ENCODE measurements at regions not wholly inside any gene's neighbourhood (a gene's known extent, or its start where the extent isn't known, plus 50 kb on each side); places are given as distances from the start of the nearest gene placed in this dataset.
"Not testable (repeated sequence)": the region's sequence is repeated elsewhere in the genome, so short reads cannot be mapped to it uniquely, and the experiment has no call there.

DNA sequence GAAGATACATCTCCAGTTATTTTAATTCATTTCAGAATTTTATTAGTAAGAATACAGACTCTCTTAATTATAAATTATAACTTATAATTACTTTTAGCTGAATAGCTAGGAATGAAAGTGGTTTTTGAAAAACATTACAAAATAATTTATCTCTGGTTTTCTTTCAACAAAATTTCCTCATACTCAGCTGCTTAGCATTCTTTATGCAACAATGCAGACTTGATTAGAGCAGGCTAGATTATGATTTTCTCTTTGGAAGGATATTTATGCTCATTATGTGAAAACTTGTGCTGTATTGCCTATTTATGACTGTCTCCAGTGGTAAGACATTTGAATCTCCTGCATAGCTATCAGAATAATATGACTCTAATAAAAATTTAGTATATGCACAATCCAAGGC lies 2023.7 kb downstream of the C4orf33 start:
- DNase-seq = no peak

DNA sequence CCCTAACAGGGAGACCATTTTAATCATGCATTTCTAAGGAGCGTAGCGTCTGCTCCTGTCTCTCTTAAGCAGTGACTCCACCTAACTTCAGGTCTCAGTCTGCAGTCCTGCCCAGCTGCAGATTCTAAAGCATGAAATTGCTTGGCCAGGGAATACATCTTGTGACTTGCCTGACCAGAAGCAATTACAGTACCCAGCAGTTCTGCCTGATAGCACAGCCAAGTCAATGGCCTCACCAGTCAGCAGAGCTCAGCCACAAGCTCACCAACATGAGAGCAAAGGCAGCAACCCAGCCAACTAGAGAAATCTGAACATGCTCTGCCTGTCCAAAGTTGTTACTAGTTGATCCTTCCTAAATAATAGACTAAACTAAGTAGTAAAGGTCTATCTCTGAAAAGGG lies 2011.9 kb upstream of the PCDH10 start:
- DNase-seq = no peak

- no peak for DNase-seq
These were observed 1989.8 kb upstream of the PCDH10 start for GRCh38 chr4:131159261-131159660.

GRCh38 chr4:131192318-131192717 lies 1956.8 kb upstream of the PCDH10 start:
- no peak for DNase-seq

- DNase-seq = no peak
These were observed 1941.5 kb upstream of the PCDH10 start for GRCh38 chr4:131207589-131207988.

DNA sequence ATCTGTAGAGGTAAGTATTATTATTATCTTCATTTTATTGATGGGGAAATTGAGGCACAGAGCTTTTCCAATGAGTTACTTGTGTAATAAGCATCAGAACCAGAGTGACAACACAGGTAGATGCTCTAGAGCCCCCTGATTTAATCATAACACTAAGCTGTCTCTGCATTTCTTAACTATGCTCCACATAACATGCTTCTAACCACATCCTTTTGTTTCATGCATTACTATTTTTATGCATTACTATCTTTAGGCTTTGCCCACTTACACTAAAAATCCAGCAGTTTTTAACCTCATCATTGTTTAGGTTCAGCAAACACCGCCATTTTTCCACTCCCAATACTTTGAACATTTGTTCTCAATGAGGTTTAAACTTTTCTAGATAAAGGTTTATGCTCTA lies 1900.8 kb upstream of the PCDH10 start:
- DNase-seq = no peak

GRCh38 chr4:131251321-131251720 lies 1897.8 kb upstream of the PCDH10 start:
- peak; percentile 15 for DNase-seq

GRCh38 chr4:131257241-131257640 lies 1891.9 kb upstream of the PCDH10 start:
- DNase-seq = no peak

DNA sequence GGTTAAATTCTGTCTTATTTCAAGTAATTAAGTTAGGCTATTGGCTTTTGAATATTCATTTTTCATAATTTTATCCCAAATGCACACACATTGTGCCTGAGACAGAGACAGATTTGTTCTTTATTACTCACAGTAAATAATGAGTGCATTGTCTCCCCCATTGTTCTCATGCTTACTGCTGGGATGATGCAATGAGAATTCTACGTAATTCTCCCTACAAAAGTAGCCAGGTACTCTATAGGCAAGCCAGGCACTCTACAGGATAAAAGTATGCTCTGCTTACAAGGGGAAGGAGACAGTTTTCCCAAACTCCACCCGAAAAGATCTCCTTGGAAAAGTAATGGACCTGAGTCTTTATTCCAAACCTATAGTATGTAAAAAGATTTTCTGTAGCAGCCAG lies 1890.7 kb upstream of the PCDH10 start:
- no peak for DNase-seq

DNA sequence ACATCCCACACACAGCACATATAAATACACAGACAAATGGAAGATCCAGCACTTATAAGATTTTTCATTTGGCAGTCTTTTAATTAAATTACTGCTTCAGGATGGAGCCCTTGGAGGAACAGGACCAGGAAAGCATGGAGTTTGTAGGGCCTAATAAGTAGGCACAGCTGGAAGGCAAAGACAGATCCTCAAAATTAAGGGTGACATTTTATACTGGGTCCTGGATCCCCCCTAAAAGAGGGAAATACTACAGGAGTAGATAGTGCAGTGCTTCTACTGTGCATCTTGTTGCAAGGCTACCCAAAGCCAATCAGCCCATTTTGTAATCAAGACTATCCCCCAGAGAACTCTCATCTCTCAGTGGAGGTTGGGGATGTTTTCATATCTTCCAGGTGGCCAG lies 1860.7 kb upstream of the PCDH10 start:
- DNase-seq = no peak

GRCh38 chr4:131296192-131296591 lies 1852.9 kb upstream of the PCDH10 start:
- no peak for DNase-seq

DNA sequence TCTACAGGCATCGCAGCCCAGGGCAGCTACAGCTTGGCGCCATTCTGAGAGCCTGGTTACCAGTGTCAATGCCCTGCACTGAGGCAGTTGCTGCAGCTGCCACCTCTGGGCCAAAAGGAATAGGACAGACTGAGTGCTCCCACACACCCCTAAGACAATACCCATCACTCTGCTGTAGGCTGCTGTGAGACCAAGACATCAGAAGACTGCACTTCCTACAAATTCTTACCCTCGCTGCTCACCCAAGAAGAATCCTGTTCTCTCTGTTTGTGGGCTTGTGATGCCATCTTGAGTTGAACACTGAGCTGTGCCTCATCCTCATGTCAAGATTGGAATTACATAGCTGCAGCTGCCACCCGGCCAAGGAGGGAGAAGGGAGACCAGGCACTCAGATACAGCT lies 1847.0 kb upstream of the PCDH10 start:
- DNase-seq = no peak

DNA sequence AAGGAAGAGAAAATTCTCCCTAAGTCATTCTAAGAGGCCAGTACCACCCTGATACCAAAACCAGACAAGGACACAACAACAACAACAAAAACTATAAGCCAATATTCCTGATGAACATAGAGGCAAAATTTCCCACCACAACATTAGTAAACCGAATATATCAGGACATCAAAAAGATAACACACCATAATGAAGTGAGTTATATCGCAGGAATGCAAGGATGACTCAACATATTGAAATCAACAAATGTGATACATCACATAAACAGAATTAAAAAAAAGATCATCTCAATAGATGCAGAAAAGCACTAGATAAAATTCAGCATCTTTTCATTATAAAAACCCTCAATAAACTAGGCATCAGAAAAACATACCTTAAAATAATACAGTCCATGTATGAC lies 1844.4 kb upstream of the PCDH10 start:
- DNase-seq = no peak

- DNase-seq = no peak
These were observed 1839.5 kb upstream of the PCDH10 start for GRCh38 chr4:131309628-131310027.

GRCh38 chr4:131316086-131316485 lies 1833.0 kb upstream of the PCDH10 start:
- DNase-seq = no peak

- no peak for DNase-seq
These were observed 1811.2 kb upstream of the PCDH10 start for GRCh38 chr4:131337936-131338335.

DNA sequence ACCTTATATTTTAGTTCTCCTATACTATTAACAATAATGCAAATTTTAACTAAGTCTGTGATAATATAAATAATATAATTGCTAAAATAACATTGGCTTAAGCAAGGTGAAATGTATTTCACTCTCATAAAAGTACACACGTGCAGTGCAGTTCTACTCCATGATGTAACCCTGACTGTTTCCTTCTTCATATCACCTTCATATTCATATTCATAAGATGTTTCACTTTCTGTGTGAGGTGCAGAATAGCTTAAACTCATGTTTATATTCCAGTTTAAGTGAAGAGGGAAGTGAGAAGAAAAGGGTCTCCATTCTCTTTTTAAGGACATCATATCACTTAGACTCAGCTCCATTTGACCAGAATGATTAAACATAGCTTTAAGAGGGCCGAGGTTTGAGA lies 1810.0 kb upstream of the PCDH10 start:
- no peak for DNase-seq

- DNase-seq = no peak
These were observed 1804.3 kb upstream of the PCDH10 start for GRCh38 chr4:131344761-131345160.

GRCh38 chr4:131347816-131348215 lies 1801.3 kb upstream of the PCDH10 start:
- DNase-seq = no peak

DNA sequence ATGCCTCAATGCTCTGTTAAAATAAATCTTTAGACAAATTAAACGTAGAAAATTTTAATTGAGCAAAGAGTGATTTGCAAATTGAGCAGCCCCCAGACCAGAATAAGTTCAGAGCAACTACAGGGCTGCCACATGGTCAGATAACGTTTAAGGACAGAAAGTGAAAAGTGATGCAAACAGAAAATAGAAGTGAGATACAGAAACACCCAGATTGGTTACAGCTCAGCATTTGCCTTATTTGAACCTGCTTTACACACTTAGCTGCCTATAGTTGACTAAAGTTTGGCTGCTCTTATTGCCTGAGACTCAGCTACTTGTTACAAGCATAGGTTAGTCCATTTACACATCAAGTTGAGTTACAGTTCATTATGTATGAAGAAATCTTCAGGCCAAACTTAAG lies 1800.8 kb upstream of the PCDH10 start:
- no peak for DNase-seq

DNA sequence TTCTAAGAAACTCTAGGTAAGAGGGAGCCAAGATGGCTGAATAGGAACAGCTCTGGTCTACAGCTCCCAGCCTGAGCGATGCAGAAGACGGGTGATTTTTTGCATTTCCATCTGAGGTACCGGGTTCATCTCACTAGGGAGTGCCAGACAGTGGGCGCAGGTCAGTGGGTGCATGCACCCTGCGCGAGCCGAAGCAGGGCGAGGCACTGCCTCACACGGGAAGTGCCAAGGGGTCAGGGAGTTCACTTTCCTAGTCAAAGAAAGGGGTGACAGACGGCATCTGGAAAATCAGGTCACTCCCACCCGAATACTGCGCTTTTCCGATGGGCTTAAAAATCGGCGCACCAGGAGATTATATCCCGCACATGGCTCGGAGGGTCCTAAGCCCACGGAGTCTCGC lies 1796.7 kb upstream of the PCDH10 start:
- not testable (repeated sequence) for DNase-seq

- DNase-seq = no peak
These were observed 1782.4 kb upstream of the PCDH10 start for GRCh38 chr4:131366714-131367113.

GRCh38 chr4:131367441-131367840 lies 1781.7 kb upstream of the PCDH10 start:
- no peak for DNase-seq

DNA sequence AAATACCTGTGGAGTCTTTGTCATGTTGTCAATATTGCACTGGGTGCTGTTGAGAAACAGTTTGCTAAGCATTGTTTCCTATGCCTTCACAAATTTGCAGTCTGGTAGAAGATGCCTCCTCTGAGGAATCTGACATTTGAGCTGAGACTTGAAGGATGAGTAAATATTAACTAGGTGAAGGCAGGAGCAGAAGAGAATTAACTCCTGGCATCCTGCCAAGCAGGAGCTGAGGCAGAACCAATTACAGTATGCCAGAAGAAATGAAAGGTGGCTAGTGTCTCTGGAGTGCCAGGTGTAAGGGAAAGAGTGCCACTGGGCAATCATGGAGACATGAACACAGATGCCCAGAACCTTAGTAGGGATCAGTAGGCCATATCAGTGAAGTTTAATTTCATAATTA lies 1778.2 kb upstream of the PCDH10 start:
- DNase-seq = no peak

DNA sequence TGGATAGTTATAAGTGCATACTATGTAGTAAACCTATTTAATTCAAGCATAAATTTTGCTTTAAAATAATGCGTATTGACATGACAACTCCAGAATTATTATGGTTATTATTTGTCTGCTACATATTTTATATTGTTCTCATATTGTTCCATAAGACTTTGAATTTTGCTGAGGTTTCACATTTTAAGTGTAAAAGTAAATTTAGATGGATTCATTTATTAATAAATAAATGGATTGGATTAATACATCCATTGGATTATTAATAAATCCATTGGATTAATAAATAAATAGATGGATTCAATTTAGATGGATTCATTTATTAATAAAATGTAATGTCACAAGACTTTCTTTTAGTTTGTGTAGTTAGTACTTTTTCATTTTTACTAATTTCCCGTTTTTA lies 1768.0 kb upstream of the PCDH10 start:
- no peak for DNase-seq

GRCh38 chr4:131382839-131383238 lies 1766.3 kb upstream of the PCDH10 start:
- DNase-seq = no peak

Measured in hindlimb muscle (tissue), 1 donor.